Smooth muscle cell (in vitro differentiated cells): ENCODE measurements at regions not wholly inside any gene's neighbourhood (a gene's known extent, or its start where the extent isn't known, plus 50 kb on each side); places are given as distances from the start of the nearest gene placed in this dataset.
A peak's percentile ranks its signal among the peaks of the same experiment; 100 is the strongest.

Source experiments
- DNase-seq: peaks from one replicate; lab custom pipeline; 2025; ENCODE audit not compliant: unreplicated experiment; lab: John Stamatoyannopoulos, UW
- H2AFZ ChIP-seq: fragments of 200-600 bp; sonication (generic); 2 replicates; pipeline ENCODE4 v1.6.0; 2016; ENCODE audit warnings: antibody characterized with exemption, low read depth, mild to moderate bottlenecking
- H3F3A ChIP-seq: fragments of 200-600 bp; sonication (generic); 2 replicates; pipeline ENCODE4 v1.6.0; 2017; ENCODE audit warnings: antibody characterized with exemption, low read depth
- H3K27ac ChIP-seq: fragments of 200-600 bp; sonication (generic); 2 replicates; pipeline ENCODE4 v1.5.1; 2016; ENCODE audit warnings: low read depth, mild to moderate bottlenecking
- H3K27me3 ChIP-seq: fragments of 200-600 bp; sonication (generic); 2 replicates; pipeline ENCODE4 v1.6.1; 2016; ENCODE audit warnings: low read depth, mild to moderate bottlenecking
- H3K36me3 ChIP-seq: fragments of 200-600 bp; sonication (generic); 2 replicates; pipeline ENCODE4 v1.5.1; 2016; ENCODE audit warnings: low read depth
- H3K4me1 ChIP-seq: fragments of 200-600 bp; sonication (generic); 2 replicates; pipeline ENCODE4 v1.5.1; 2016; ENCODE audit warnings: low read depth
- H3K4me2 ChIP-seq: fragments of 200-600 bp; sonication (generic); 2 replicates; pipeline ENCODE4 v1.6.0; 2016; ENCODE audit warnings: mild to moderate bottlenecking
- H3K4me3 ChIP-seq: fragments of 200-600 bp; sonication (generic); 2 replicates; pipeline ENCODE4 v1.5.1; 2016; ENCODE audit warnings: mild to moderate bottlenecking
- H3K79me2 ChIP-seq: fragments of 200-600 bp; sonication (generic); 2 replicates; pipeline ENCODE4 v1.6.0; 2016; ENCODE audit warnings: low read depth, mild to moderate bottlenecking
- H3K9ac ChIP-seq: fragments of 200-600 bp; sonication (generic); 2 replicates; pipeline ENCODE4 v1.6.0; 2016; ENCODE audit warnings: low read depth
- H3K9me3 ChIP-seq: fragments of 200-600 bp; sonication (generic); replicated peaks from 2 replicates; pipeline ENCODE4 v1.5.1; 2016; ENCODE audit warnings: low read depth
- H4K20me1 ChIP-seq: fragments of 200-600 bp; sonication (generic); 2 replicates; pipeline ENCODE4 v1.6.0; 2016; ENCODE audit warnings: low read depth
- CTCF ChIP-seq: fragments of 200-600 bp; sonication (generic); IDR thresholded peaks from 2 replicates; pipeline ENCODE4 v1.5.1; 2017; ENCODE audit warnings: borderline replicate concordance, mild to moderate bottlenecking, antibody characterized with exemption; ENCODE audit not compliant: insufficient read depth, poor library complexity, severe bottlenecking
- WGBS: methylation state at CpG from one replicate; pipeline ENCODE4 v1.1.7; 2016; ENCODE audit warnings: low lambda C conversion rate; 5-methylcytosine and 5-hydroxymethylcytosine counted together

GRCh38 chr3:152097120-152097519 lies 171.6 kb upstream of the MBNL1 start:
- TF ChIP-seq CTCF, result no peak
- Histone ChIP-seq H3K9me3 (no peaks in the 10 kb centered on the region), H3K27ac (no peak overlapping the region), H3F3A (no peaks in the 10 kb centered on the region), H3K79me2 (no peaks in the 10 kb centered on the region), H3K4me2 (no peak overlapping the region), H3K9ac (no peak overlapping the region), H3K36me3 (no peaks in the 10 kb centered on the region), H3K27me3 (no peaks in the 10 kb centered on the region), H2AFZ (no peak overlapping the region), H3K4me3 (no peak overlapping the region), H3K4me1 (no peaks in the 10 kb centered on the region), H4K20me1 (no peaks in the 10 kb centered on the region)
- 88% methylated on average over 2 of the region's 2 CpGs for WGBS
- no peak for DNase-seq

GRCh38 chr3:152097770-152098169 lies 171.0 kb upstream of the MBNL1 start:
- Histone ChIP-seq H3K27me3 (no peaks in the 10 kb centered on the region), H4K20me1 (no peaks in the 10 kb centered on the region), H3K79me2 (no peaks in the 10 kb centered on the region), H3K9me3 (no peaks in the 10 kb centered on the region), H3K36me3 (no peaks in the 10 kb centered on the region), H3K9ac (no peak overlapping the region), H3K4me1 (no peaks in the 10 kb centered on the region), H2AFZ (peak overlapping the region; percentile 22), H3K27ac (no peak overlapping the region), H3K4me2 (no peak overlapping the region), H3F3A (no peaks in the 10 kb centered on the region), H3K4me3 (no peak overlapping the region)
- no peak for DNase-seq
- 24% methylated on average over 3 of the region's 3 CpGs for WGBS
- TF ChIP-seq CTCF, result no peak

GRCh38 chr3:152100491-152101132 lies 168.1 kb upstream of the MBNL1 start:
- no peak for DNase-seq
- no peaks in the 10 kb centered on the region for H3K36me3 ChIP-seq
- no peak overlapping the region for H2AFZ ChIP-seq
- WGBS, result 91% methylated on average over 3 of the region's 3 CpGs
- no peaks in the 10 kb centered on the region for H3K9me3 ChIP-seq
- no peaks in the 10 kb centered on the region for H4K20me1 ChIP-seq
- H3K27ac ChIP-seq, result no peak overlapping the region
- no peak for TF ChIP-seq CTCF
- no peak overlapping the region for H3K9ac ChIP-seq
- H3F3A ChIP-seq, result no peaks in the 10 kb centered on the region
- H3K4me3 ChIP-seq, result no peak overlapping the region
- H3K27me3 ChIP-seq, result no peaks in the 10 kb centered on the region
- no peak overlapping the region for H3K4me2 ChIP-seq
- no peaks in the 10 kb centered on the region for H3K79me2 ChIP-seq
- H3K4me1 ChIP-seq, result no peaks in the 10 kb centered on the region

GRCh38 chr3:152102410-152102809 lies 166.3 kb upstream of the MBNL1 start:
- Histone ChIP-seq H3K4me1 (no peaks in the 10 kb centered on the region), H4K20me1 (no peaks in the 10 kb centered on the region), H3K79me2 (no peaks in the 10 kb centered on the region), H3K9ac (no peak overlapping the region), H3K27me3 (no peaks in the 10 kb centered on the region), H3K36me3 (no peaks in the 10 kb centered on the region), H3K4me2 (no peak overlapping the region), H3K9me3 (no peaks in the 10 kb centered on the region), H2AFZ (no peak overlapping the region), H3K27ac (no peak overlapping the region), H3F3A (no peaks in the 10 kb centered on the region), H3K4me3 (no peak overlapping the region)
- TF ChIP-seq CTCF, result no peak
- WGBS, result 92% methylated on average over 7 of the region's 7 CpGs
- no peak for DNase-seq
